GM18505 (cell line): ENCODE measurements at regions not wholly inside any gene's neighbourhood (a gene's known extent, or its start where the extent isn't known, plus 50 kb on each side); places are given as distances from the start of the nearest gene placed in this dataset.
"Not testable (repeated sequence)": the region's sequence is repeated elsewhere in the genome, so short reads cannot be mapped to it uniquely, and the experiment has no call there.

Experiments used
- ATAC-seq: cut with Tn5 transposase; IDR thresholded peaks from one replicate; pipeline ENCODE4 v1.9.1; 2021; ENCODE audit not compliant: unreplicated experiment
- POLR2A ChIP-seq: IDR thresholded peaks from 4 replicates; pipeline ENCODE4 v1.6.1; 2011; ENCODE audit warnings: borderline replicate concordance; ENCODE audit not compliant: insufficient read depth, insufficient read length; ENCODE audit errors: extremely low read depth

GRCh38 chr4:138452826-138453225, 210.7 kb upstream of the SLC7A11 start:
- no peak for TF ChIP-seq POLR2A

DNA sequence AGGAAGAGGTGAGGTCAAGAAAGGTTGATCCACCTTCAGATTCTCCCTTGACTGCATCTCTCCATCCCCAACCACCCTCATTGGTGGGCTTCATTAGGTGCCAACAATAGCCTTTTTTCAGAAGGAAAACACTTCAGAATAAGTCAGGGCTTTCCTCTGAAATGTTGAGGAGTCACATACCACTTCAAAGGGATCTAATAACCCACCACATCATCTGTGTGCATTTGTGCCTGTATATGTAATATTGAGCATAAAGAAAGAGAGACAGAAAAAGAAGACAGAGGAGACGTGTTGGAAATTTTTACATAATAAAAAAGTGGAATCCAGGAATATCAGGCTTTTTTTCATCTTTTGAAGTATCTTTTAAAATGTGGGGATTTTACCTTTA, 209.1 kb upstream of the SLC7A11 start:
- ATAC-seq = no peak

More at GRCh38 chr4:138452826-138453225, 210.7 kb upstream of the SLC7A11 start:
- no peak for ATAC-seq

GRCh38 chr4:138450546-138451275, 208.6 kb upstream of the SLC7A11 start:
- TF ChIP-seq POLR2A = no peak
- ATAC-seq = no peak

More for the DNA sequence above, 209.1 kb upstream of the SLC7A11 start:
- no peak for TF ChIP-seq POLR2A

DNA sequence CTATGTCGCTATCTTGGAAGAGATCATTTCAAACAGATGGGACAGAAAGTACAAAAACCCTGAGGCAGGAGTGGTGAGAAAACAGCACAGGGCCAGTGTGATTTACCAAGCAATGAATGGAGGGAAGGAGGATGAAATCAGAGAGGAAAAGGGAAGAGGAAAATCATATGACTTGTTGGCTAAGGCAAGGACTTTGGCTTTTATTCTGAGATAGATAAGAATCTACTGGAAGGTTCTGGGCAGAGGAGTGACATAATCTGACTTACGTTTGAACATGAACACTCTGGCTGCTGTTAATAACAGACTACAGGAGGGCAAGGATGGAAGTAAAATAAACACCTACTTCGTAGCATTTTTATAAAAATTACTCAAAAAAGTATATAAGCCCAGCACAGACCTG, 207.8 kb upstream of the SLC7A11 start:
- ATAC-seq = no peak
- no peak for TF ChIP-seq POLR2A

GRCh38 chr4:138448169-138448568, 206.0 kb upstream of the SLC7A11 start:
- no peak for ATAC-seq
- no peak for TF ChIP-seq POLR2A

- no peak for ATAC-seq
- TF ChIP-seq POLR2A = no peak
Measured at GRCh38 chr4:138446456-138446855, 204.3 kb upstream of the SLC7A11 start.

- no peak for TF ChIP-seq POLR2A
- ATAC-seq = no peak
Measured at GRCh38 chr4:138445098-138445497, 202.9 kb upstream of the SLC7A11 start.

- ATAC-seq = no peak
- no peak for TF ChIP-seq POLR2A
Measured at GRCh38 chr4:138444260-138444659, 202.1 kb upstream of the SLC7A11 start.

GRCh38 chr4:138439143-138439581, 197.0 kb upstream of the SLC7A11 start:
- no peak for TF ChIP-seq POLR2A
- ATAC-seq = no peak

- no peak for TF ChIP-seq POLR2A
- no peak for ATAC-seq
Measured at GRCh38 chr4:138438608-138439007, 196.5 kb upstream of the SLC7A11 start.

DNA sequence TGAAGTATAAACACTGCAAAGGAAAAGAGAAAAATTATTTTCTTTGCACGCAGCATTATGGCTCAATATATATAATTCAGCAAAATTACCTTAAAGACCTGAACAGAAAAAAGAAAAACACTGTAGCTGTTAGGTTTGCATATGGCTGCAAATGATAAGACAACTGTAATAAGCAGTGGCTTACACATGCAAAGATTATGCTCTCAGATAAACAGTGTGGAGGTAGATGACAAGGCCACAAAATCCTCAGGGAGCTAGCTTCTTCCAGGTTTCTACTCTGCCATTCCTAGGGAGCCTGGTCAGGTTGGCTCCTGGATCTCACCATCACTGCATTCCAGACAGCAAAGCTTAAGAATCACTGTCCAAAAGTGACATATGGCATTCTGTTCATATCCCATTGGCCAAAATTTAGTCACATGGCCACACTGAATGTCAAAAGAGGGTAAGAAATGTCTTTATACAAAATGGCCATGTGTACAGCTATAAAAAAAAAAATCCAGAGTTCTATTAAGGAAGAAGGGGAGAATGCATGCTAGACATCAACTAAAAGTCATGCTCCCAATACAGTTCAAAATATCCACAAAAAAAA, 195.2 kb upstream of the SLC7A11 start:
- no peak for ATAC-seq
- TF ChIP-seq POLR2A = no peak

DNA sequence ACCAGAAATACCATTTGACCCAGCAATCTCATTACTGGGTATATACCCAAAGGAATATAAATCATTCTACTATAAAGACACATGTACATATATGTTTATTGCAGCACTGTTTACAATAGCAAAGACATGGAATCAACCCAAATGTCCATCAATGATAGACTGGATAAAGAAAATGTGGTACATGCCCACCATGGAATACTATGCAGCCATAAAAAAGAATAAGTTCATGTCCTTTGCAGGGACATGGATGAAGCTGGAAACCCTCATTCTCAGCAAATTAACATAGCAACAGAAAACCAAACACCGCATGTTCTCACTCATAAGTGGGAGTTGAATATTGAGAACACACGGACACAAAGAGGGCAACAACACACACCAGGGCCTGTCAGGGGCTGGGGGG, 193.6 kb upstream of the SLC7A11 start:
- ATAC-seq = not testable (repeated sequence)

DNA sequence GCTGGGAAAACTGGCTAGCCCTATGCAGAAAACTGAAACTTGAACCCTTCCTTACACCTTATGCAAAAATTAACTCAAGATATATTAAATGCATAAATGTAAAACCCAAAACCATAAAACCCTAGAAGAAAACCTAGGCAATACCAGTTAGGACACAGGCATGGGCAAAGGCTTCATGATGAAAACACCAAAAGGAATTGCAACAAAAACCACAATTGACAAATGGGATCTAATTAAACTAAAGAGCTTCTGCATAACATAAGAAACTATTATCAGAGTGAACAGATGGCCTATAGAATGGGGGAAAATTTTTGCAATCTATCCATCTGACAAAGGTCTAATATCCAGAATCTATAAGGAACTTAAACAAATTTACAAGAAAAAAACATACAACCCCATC, 192.9 kb upstream of the SLC7A11 start:
- not testable (repeated sequence) for ATAC-seq

DNA sequence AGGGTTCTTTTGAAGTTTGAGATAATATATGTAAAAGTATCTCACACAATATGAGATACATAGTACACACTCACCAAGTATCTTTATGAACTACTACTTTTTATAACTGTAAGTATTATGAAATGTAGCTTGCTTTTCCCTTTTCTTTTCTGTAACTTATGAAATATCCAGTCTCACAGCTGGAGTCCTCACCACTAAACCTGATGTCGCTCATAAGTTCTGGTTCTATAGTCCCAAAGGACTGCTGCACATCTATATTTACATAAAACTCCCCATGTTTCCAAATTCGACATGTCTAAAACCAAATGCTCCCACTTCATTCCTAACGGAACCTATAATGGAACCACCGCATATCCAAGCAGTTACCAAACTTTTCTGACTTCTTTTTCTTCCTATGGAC, 186.5 kb upstream of the SLC7A11 start:
- TF ChIP-seq POLR2A = no peak
- no peak for ATAC-seq
